GM21825 (cell line): ENCODE measurements at regions not wholly inside any gene's neighbourhood (a gene's known extent, or its start where the extent isn't known, plus 50 kb on each side); places are given as distances from the start of the nearest gene placed in this dataset.
"Not testable (repeated sequence)": the region's sequence is repeated elsewhere in the genome, so short reads cannot be mapped to it uniquely, and the experiment has no call there.

Source experiments
- ATAC-seq: cut with Tn5 transposase; IDR thresholded peaks from one replicate; pipeline ENCODE4 v1.9.1; 2021; ENCODE audit warnings: mild to moderate bottlenecking, moderate library complexity; ENCODE audit not compliant: unreplicated experiment

GRCh38 chr17:20935740-20936139 is 107.1 kb downstream of the USP22 start:
- ATAC-seq, result no peak

- no peak for ATAC-seq
These were observed 104.6 kb downstream of the USP22 start for GRCh38 chr17:20938244-20938643.

GRCh38 chr17:20938988-20939615 is 103.7 kb downstream of the USP22 start:
- no peak for ATAC-seq

DNA sequence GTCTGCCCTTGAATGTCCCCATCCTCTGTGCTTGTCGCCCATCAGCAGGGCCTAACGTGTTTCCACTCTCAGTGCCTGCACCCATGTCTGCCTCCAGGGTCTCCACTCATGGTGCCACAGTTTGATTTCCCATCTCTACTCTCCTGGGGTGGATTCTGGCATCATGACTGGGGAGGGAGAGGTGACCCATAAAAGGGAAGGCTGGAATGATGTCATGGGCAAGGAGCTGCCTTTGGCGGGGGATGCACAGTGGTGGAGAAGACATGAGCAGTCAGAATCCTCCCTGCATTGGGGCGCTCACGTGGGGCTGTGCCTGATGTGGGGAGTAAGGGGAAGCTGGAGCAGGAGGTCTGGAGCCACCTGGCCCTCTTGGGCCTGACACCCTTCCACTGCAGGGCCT is 100.9 kb downstream of the USP22 start:
- ATAC-seq, result no peak

DNA sequence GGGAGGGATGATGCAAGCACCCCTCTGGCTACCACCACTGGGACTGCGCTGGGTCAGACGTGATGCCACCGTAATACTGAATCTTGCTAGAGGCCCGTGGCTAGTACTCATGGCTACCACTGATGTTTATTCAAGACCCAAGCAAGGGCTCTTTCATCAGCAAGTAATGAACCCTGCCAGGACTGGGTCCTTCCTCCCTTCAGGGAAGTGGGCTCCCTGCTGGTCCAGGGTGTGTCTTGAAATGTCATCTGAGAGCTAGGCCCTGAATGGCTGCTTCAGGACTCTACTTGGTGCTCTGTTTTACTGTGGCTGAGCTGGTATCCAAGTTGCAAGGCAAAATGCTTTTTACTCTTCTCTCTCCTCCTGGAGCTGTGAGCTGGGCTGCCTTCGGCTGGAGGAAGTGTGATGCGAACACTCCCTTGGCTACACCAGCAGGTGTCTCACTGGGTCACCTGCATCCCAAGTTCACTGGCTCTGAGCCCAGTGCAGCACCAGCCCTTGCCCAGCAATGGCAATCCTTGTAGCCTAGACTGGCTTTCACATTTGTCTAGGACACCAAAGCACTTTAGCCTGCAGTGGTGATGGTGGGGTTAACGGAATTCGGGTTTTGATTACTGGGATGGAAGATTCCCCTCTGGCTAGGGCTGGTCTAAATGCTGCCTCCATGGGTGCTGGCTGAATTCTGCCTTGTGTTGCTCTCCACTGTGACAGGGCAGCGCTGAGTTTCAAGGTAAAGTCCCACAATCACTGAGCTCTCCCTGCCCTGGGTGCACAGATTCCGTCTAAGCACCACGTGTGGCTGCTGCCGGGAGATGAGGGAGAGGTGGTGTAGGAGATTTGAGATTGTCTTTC is 98.6 kb downstream of the USP22 start:
- no peak for ATAC-seq

DNA sequence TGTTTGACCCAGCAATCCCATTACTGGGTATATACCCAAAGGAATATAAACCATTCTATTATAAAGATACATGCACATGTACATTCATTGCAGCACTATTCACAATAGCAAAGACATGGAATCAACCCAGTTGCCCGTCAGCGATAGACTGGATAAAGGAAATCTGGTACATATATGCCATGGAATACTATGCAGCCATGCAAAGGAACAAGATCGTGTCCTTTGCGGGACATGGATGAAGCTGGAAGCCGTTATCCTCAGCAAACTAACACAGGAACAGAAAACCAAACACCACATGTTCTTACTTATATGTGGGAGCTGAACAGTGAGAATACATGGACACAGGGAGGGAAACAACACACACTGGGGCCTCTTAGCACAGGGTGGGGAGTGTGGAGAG is 95.1 kb downstream of the USP22 start:
- not testable (repeated sequence) for ATAC-seq

DNA sequence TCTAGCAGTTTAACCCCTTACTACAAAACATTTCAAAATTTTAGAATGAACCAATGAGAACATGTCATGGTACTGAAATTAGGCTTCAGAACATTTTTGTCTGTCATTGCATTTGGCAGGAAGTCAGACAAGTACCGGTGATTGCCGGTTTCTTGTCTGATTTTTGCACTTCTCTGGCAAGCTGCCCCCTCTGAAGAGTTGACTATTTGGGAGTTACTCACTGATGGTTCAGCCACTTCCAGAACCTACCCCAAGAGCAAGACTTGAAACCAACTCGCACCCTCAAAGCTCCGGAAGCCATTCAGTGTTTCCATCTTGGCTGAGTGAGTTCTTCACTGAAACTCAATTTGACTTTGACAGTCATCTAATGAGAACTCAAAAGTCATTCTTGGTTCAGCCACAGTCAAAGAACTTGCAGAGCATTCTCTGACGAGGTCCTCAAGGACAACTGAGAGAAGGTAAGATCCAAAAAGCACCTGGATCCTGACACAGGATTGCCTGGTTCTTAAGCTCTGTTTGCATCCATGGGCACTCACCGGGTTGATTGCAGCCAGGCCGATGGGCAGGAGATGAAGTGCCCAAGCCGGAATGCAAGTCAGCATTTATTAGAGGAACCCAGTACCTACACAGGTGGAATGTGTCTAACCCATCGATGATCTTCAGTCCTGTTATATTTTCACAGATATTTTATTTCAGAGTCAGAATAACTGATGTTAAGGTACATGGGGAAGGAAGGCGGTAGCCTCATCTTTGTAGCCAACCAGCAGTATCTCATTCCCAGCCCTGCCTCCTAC is 93.6 kb downstream of the USP22 start:
- ATAC-seq, result no peak
